OCI-LY7 (cell line): ENCODE measurements at regions not wholly inside any gene's neighbourhood (a gene's known extent, or its start where the extent isn't known, plus 50 kb on each side); places are given as distances from the start of the nearest gene placed in this dataset.

Source experiments
- CTCF ChIP-seq: fragments of 200-600 bp; sonication (generic); conservative IDR thresholded peaks from 2 replicates; pipeline ENCODE4 v1.5.1; 2014; ENCODE audit warnings: mild to moderate bottlenecking, antibody characterized with exemption, low read length, moderate library complexity, mixed read lengths
- EZH2phosphoT487 ChIP-seq: fragments of 200-600 bp; sonication (generic); IDR thresholded peaks from 2 replicates; pipeline ENCODE4 v1.6.1; 2018; ENCODE audit warnings: low read depth, borderline replicate concordance, mild to moderate bottlenecking, mixed run types, antibody characterized with exemption, low read length, moderate library complexity, mixed read lengths

DNA sequence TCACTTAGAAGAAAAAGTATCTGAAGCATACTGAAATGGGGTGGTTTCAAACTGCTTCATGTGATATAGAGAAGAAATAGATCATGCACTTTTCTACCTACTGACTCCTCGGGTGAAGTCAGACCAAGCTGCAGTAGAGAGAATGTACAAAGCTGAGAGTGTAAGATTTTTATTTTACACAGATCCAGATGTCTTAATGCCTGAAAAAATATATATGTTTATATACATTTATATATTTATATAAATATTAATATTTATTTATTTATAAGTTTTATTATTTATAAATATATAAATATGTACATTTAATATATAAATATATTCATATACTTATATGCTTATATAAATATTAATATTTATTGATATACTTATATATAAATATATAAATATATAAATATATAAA is 171.9 kb upstream of the SPOCK3 start:
- no peak for TF ChIP-seq CTCF
- no peak for TF ChIP-seq EZH2phosphoT487
